ENCODE measurements at regions not wholly inside any gene's neighbourhood (a gene's known extent, or its start where the extent isn't known, plus 50 kb on each side); places are given as distances from the start of the nearest gene placed in this dataset.

DNA sequence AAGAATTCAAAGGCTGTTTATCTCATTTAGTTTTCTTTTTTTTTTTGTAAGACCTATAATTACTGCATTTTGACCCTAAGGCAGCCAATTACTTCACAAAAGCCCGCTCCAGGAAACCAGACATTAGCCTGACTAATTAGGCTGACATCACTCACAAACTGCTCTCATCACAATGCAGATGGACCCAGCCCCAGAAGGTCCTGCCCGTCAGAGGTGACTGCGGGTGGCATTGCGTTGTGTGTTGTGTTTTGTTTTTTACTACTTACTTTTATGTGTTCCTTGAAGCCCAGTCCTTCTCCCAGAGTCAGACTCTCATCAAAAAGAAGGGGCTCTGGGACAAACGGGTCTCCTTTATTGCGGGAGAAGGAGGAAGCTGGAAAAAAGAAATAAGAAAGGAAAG is 172.2 kb downstream of the HSD17B3 start:
- TF ChIP-seq, protein P1, sequence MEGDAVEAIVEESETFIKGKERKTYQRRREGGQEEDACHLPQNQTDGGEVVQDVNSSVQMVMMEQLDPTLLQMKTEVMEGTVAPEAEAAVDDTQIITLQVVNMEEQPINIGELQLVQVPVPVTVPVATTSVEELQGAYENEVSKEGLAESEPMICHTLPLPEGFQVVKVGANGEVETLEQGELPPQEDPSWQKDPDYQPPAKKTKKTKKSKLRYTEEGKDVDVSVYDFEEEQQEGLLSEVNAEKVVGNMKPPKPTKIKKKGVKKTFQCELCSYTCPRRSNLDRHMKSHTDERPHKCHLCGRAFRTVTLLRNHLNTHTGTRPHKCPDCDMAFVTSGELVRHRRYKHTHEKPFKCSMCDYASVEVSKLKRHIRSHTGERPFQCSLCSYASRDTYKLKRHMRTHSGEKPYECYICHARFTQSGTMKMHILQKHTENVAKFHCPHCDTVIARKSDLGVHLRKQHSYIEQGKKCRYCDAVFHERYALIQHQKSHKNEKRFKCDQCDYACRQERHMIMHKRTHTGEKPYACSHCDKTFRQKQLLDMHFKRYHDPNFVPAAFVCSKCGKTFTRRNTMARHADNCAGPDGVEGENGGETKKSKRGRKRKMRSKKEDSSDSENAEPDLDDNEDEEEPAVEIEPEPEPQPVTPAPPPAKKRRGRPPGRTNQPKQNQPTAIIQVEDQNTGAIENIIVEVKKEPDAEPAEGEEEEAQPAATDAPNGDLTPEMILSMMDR (conservative IDR thresholded peaks at IDR 0.05), result no peak
- TF ChIP-seq ZFX (IDR thresholded peaks at IDR 0.05), result no peak

All from C4-2B (cell line).